Right hindlimb (tissue), 1 donor: ENCODE measurements at regions not wholly inside any gene's neighbourhood (a gene's known extent, or its start where the extent isn't known, plus 50 kb on each side); places are given as distances from the start of the nearest gene placed in this dataset.

ENCODE experiments used
- DNase-seq: peaks from one replicate; pipeline ENCODE4 v3.0.0-alpha.2; 2018

DNA sequence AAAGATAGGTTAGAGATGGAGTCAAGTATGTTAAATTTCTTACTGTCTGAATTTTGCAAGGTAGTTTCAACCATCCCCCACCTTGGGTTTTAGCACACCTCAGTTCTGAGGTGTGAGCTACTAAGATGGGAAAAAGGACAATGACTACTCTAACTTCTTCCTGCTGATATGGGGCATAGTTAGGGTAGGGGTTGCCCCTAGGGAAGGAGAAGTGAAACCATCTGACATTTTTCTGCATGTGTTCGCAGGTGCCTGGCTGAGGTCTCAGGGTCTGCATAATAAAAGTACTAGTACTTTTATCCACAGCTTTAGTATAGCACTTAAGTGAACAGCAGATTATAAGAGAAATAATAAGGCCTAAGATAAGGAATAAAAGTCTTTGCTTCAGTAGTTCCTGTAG, 129.5 kb upstream of the CYSLTR1 start:
- DNase-seq: no peak

DNA sequence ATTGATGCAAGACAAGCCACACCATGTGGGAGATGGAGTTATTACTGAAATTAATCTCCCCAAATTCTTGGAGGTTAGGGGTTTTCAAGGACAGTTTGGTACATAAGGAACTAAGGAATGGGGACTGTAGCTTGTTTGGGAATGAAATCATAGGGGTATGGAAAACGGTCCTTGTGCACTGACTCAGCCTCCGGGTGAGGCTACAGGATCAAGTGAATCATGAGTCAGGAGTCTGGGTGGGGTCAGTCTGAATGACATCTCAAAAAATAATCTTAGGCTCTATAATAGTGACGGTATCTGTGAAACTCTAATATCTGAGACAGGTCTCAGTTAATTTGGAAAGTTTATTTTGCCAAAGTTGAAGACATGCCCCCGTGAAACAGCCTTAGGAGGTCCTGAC, 128.5 kb upstream of the CYSLTR1 start:
- DNase-seq: no peak

DNA sequence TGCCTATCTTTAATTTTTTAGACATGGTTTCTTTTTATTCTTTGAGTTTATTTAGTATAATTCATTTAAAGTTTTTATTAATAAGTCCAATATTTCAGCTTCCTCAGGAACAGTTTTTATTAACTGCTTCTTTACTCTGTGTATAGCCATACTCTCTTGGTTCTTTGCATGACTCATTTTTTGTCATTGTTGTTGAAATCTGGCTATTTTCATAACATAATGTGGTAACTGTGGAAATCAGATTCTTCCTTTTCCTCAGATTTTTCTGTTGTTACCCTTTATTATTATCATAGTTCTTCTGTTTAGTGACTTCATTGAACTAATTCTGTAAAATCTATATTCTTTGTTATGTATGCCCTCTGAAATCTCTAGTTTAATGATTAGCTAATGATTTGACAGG, 124.9 kb upstream of the CYSLTR1 start:
- no peak for DNase-seq

DNA sequence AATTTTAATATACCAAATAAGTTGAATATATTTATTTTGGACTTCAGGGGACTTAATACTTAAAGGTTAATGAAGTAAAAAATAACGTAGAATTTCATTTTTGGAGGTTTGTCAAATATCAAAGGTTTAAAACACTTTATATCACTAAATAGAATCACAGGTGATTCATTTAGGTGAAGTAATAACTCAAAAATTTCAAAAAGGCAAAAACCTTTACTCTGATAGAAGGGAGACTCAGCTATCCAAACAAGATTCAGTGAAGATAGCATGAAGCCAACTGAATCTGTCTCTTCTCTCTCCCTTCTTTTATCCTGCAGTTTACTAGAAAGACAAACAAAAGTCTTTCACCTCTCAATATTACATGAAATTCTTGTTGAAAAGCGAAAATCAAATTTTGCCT, 110.2 kb upstream of the CYSLTR1 start:
- DNase-seq: no peak

DNA sequence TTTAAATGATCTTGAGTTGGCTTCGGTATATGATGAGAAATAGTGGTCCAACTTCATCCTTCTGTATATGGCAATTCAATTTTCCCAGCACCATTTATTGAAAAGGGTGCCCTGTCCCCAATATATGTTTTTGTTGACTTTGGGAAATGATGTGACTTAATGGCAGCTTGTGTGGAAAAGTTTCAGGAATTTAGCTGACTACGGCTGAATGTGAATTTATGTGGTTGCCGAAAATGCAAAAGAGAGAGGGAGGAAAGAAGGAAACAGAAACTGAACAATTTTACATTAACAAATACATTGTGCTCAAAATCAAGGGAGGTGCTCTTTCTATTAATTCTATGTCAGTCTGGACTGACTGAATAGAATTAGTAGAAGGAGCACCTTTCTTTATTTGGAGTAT, 101.8 kb upstream of the CYSLTR1 start:
- no peak for DNase-seq

DNA sequence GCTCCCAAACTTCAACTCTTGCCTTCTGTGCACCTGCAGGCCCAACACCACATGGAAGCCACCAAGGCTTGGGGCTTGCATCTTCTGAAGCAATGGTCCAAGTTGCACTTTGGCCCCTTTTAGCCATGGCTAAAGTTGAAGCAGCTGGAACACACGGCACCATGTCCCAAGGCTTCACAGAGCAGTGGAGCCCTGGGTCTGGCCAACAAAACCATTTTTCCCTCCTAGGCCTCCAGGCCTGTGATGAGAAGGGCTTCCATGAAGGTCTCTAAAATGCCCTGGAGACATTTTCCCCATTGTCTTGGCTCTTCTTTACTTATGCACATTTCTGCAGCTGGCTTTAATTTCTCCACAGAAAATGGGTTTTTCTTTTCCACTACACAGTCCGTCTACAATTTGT, 61.3 kb upstream of the CYSLTR1 start:
- no peak for DNase-seq

DNA sequence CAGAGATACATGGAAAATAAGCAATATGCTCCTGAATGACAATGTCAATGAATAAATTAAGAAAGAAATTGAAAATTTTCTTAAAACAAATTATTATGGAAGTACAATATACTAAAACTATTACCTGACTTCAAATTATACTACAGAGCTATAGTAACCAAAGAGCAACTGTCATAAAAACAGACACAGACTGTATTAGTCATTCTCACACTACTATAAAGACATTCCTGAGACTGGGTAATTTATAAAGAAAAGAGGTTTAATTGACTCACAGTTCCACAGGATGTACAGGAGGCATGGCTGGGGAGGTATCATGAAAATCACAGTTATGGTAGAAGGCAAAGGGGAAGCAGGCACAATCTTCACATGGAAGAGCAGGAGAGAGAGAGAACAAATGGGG, 60.0 kb upstream of the CYSLTR1 start:
- no peak for DNase-seq

DNA sequence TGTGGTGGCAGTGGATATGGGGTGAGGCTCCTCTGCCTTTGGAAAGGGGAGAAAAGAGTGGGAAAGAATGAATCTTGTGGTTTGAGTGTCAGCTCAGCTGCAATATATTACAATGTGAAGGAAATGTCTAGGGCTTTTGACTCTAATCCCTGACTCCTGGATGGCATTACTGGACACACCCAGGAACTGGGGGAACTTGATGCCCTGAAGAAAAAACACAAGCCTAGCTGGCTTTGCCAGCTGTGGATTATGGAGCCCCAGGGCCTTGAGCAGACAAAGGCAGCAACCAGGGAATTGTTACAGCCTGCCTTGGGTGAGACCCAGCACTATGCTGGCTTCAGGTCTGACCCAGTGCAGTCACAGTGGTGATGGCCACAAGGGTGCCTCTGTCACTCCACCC, 57.1 kb upstream of the CYSLTR1 start:
- no peak for DNase-seq

DNA sequence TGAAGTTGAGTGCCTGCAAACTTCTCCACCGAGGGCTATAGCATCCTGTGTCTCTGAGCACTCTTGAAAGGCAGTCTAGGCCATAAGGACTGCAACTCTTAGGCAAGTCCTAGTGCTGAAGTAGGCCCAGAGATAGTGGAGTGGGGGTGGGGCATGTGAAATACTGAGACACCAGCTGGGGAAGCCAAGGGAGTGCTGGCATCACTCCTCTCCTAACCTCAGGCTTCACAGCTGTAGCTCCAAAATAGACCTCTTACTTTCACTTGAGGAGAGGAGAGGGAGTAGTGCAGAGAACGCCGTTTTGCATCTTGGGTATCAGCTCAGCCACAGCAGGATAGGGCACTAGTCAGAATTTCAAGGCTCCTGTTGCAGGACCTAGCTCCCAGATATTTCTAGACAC, 56.2 kb upstream of the CYSLTR1 start:
- no peak for DNase-seq

DNA sequence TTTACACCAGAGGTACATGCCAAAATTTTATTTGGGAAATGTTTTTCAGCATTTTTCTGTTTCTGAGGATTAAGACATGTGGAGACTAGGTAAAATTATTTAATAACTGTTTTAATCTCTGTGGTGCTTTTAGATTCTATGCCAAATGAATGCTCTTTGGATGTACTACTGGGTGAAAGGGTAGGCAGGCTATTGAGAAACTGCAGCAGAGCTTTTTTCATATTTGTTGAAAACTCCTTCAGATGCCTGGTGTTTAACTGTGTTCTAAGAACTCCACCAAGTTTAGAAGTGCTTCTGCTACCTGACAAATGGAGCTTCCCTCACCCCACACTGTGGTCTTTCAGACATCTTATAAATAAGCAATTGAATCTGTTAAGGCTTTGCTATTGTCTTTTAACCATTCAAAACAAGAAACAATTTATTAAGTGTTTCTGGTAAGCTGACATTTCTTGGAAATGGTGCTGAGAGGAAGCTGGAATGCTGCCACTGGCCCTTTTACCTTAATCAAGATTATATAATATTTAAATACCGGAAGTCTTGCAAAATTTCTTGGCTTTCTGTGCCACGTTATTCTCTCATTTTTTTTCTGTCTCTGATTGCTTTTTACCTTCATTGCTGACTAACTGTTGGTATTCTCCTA, 51.2 kb upstream of the CYSLTR1 start:
- no peak for DNase-seq
